IMR-90 (cell line): ENCODE measurements at regions not wholly inside any gene's neighbourhood (a gene's known extent, or its start where the extent isn't known, plus 50 kb on each side); places are given as distances from the start of the nearest gene placed in this dataset.
A peak's percentile ranks its signal among the peaks of the same experiment; 100 is the strongest.

Source experiments
- ATAC-seq: fragments of 200-7000 bp; cut with Tn5 transposase; 2 replicates; pipeline ENCODE4 v1.9.1; 2020; ENCODE audit warnings: low read depth, mild to moderate bottlenecking, moderate library complexity
- BruUV-seq: library from RNA; stranded (reverse); fragments of 400-500 nt; replicated peaks from 2 replicates; lab custom pipeline; 2021; lab: Mats Ljungman, UMichigan
- CTCF ChIA-PET: fragments of 300-600 bp; formaldehyde crosslinking; extraction: SDS; loops from one replicate; lab custom pipeline; 2021; ENCODE audit warnings: antibody characterized with exemption; lab: Yijun Ruan, JAX
- POLR2A ChIA-PET: fragments of 300-600 bp; sonication (Branson Sonifier 250); formaldehyde crosslinking; loops from one replicate; lab custom pipeline; 2022; ENCODE audit warnings: antibody characterized with exemption; ENCODE audit not compliant: unreplicated experiment; lab: Charles Lee
- DNase-seq: peaks from one replicate; pipeline ENCODE4 v3.0.0; 2013
- H2AFZ ChIP-seq: replicated peaks from 2 replicates; pipeline ENCODE3; 2013; ENCODE audit warnings: low read length, mild to moderate bottlenecking; ENCODE audit not compliant: poor library complexity
- H2AK5ac ChIP-seq: 2 replicates; pipeline ENCODE4 v1.6.1; 2013; ENCODE audit warnings: low read depth, low read length, inconsistent platforms
- H2AK9ac ChIP-seq: replicated peaks from 2 replicates; pipeline ENCODE3; 2013; ENCODE audit warnings: mild to moderate bottlenecking, low read depth, low read length, moderate library complexity; ENCODE audit not compliant: poor library complexity
- H2BK120ac ChIP-seq: 2 replicates; pipeline ENCODE4 v1.6.1; 2013; ENCODE audit warnings: low read depth, low read length, inconsistent platforms
- H2BK15ac ChIP-seq: 3 replicates; pipeline ENCODE4 v1.6.1; 2013; ENCODE audit warnings: low read depth, low read length, inconsistent platforms
- H2BK20ac ChIP-seq: 2 replicates; pipeline ENCODE4 v1.6.1; 2013; ENCODE audit warnings: low read depth, mild to moderate bottlenecking, inconsistent platforms, low read length, moderate library complexity
- H2BK5ac ChIP-seq: 2 replicates; pipeline ENCODE4 v1.6.1; 2013; ENCODE audit warnings: mild to moderate bottlenecking, low read depth, low read length, inconsistent platforms; ENCODE audit not compliant: poor library complexity, severe bottlenecking
- H3K14ac ChIP-seq: replicated peaks from 2 replicates; pipeline ENCODE4 v1.6.1; 2013; ENCODE audit warnings: low read depth, low read length, inconsistent platforms
- H3K18ac ChIP-seq: 2 replicates; pipeline ENCODE4 v1.6.1; 2013; ENCODE audit warnings: low read depth, low read length, control low read depth
- H3K23ac ChIP-seq: 2 replicates; pipeline ENCODE4 v1.6.1; 2013; ENCODE audit warnings: low read depth, low read length, inconsistent platforms
- H3K27ac ChIP-seq: 2 replicates; pipeline ENCODE4 v1.5.1; 2013; ENCODE audit warnings: mild to moderate bottlenecking, control low read depth, low read length; ENCODE audit not compliant: insufficient read depth
- H3K27me3 ChIP-seq: 2 replicates; pipeline ENCODE4 v1.6.1; 2013; ENCODE audit warnings: low read length; ENCODE audit not compliant: control insufficient read depth, insufficient read depth
- H3K36me3 ChIP-seq: 2 replicates; pipeline ENCODE4 v1.6.1; 2013; ENCODE audit warnings: low read length, mixed read lengths; ENCODE audit not compliant: control insufficient read depth, insufficient read depth
- H3K4ac ChIP-seq: 2 replicates; pipeline ENCODE4 v1.6.1; 2013; ENCODE audit warnings: low read depth, low read length, inconsistent platforms
- H3K4me1 ChIP-seq: 2 replicates; pipeline ENCODE4 v1.6.1; 2013; ENCODE audit warnings: low read length, mixed read lengths; ENCODE audit not compliant: control insufficient read depth, insufficient read depth
- H3K4me2 ChIP-seq: 2 replicates; pipeline ENCODE4 v1.6.1; 2013; ENCODE audit warnings: low read depth, mild to moderate bottlenecking, control low read depth, low read length, moderate library complexity
- H3K4me3 ChIP-seq: 2 replicates; pipeline ENCODE4 v1.5.1; 2013; ENCODE audit warnings: low read depth, mild to moderate bottlenecking, control low read depth, low read length, moderate library complexity; ENCODE audit not compliant: insufficient read depth
- H3K56ac ChIP-seq: 2 replicates; pipeline ENCODE4 v1.6.1; 2013; ENCODE audit warnings: low read length, inconsistent platforms; ENCODE audit not compliant: insufficient read depth; ENCODE audit errors: extremely low read depth
- H3K79me1 ChIP-seq, 2 experiments: 2 replicates each; pipeline ENCODE4 v1.6.1; 2013; ENCODE audit warnings: low read length in 2 of 2, inconsistent platforms in 1 of 2, low read depth in 1 of 2
- H3K9ac ChIP-seq: 2 replicates; pipeline ENCODE4 v1.6.1; 2013; ENCODE audit warnings: low read depth, low read length, control low read depth
- H3K9me1 ChIP-seq: 2 replicates; pipeline ENCODE4 v1.6.1; 2013; ENCODE audit warnings: low read length, inconsistent platforms; ENCODE audit not compliant: insufficient read depth
- H3K9me3 ChIP-seq: 2 replicates; pipeline ENCODE4 v1.6.1; 2013; ENCODE audit warnings: low read length; ENCODE audit not compliant: control insufficient read depth, insufficient read depth
- H4K20me1 ChIP-seq: 2 replicates; pipeline ENCODE4 v1.6.1; 2013; ENCODE audit warnings: low read length, inconsistent platforms; ENCODE audit not compliant: insufficient read depth
- H4K5ac ChIP-seq: 2 replicates; pipeline ENCODE4 v1.6.1; 2013; ENCODE audit warnings: mild to moderate bottlenecking, low read depth, low read length, control low read depth
- H4K8ac ChIP-seq, 2 experiments: 2 replicates each; pipeline ENCODE4 v1.6.1; 2013; ENCODE audit warnings: low read depth in 2 of 2, low read length in 2 of 2, control low read depth in 1 of 2, inconsistent platforms in 1 of 2
- H4K91ac ChIP-seq: 2 replicates; pipeline ENCODE4 v1.6.1; 2013; ENCODE audit warnings: low read depth, low read length, inconsistent platforms; ENCODE audit not compliant: insufficient read depth
- BHLHE40 ChIP-seq: fragments of 150-350 bp; IDR thresholded peaks from 2 replicates; pipeline ENCODE4 v1.6.1; 2016; ENCODE audit warnings: mild to moderate bottlenecking, low read depth, low read length
- CEBPB ChIP-seq: IDR thresholded peaks from 2 replicates; pipeline ENCODE4 v1.6.1; 2012; ENCODE audit warnings: low read depth, low read length, improper control_type of control experiment
- CHD1 ChIP-seq: IDR thresholded peaks from 2 replicates; pipeline ENCODE4 v1.6.1; 2012; ENCODE audit warnings: low read depth, low read length, improper control_type of control experiment
- CTCF ChIP-seq: conservative IDR thresholded peaks from 2 replicates; pipeline ENCODE4 v1.5.1; 2012; ENCODE audit warnings: mild to moderate bottlenecking, low read depth, low read length, improper control_type of control experiment
- ELK1 ChIP-seq: fragments of 150-350 bp; IDR thresholded peaks from 2 replicates; pipeline ENCODE4 v1.6.1; 2016; ENCODE audit warnings: low read depth, mild to moderate bottlenecking, low read length, moderate library complexity, borderline replicate concordance
- FOS ChIP-seq: fragments of 150-350 bp; IDR thresholded peaks from 2 replicates; pipeline ENCODE4 v1.6.1; 2016; ENCODE audit warnings: low read depth, low read length
- MXI1 ChIP-seq: IDR thresholded peaks from 2 replicates; pipeline ENCODE4 v1.6.1; 2012; ENCODE audit warnings: low read depth, mild to moderate bottlenecking, low read length, moderate library complexity, borderline replicate concordance
- RCOR1 ChIP-seq: IDR thresholded peaks from 2 replicates; pipeline ENCODE4 v1.6.1; 2012; ENCODE audit warnings: mild to moderate bottlenecking, low read length, improper control_type of control experiment; ENCODE audit not compliant: insufficient replicate concordance
- USF2 ChIP-seq: fragments of 150-350 bp; IDR thresholded peaks from 2 replicates; pipeline ENCODE4 v1.6.1; 2017; ENCODE audit warnings: mild to moderate bottlenecking, antibody characterized with exemption, low read length, low read depth
- WGBS, 2 experiments: methylation state at CpG; one replicate each; pipeline versions ENCODE4 v1.1.5 to v1.1.7; 2013; ENCODE audit warnings: missing lambda C conversion rate in 2 of 2; ENCODE audit not compliant: insufficient read length in 1 of 2; ENCODE audit errors: extremely low coverage in 2 of 2; 5-methylcytosine and 5-hydroxymethylcytosine counted together
- dilution Hi-C: fragments of 300-500 bp; cut with HindIII; formaldehyde crosslinking; loops from one replicate; pipeline ENCODE4 v1.14.3; 2018; ENCODE audit warnings: low sequenced_read_pairs; ENCODE audit not compliant: unreplicated experiment
- in situ Hi-C: fragments of 300-500 bp; cut with MboI; formaldehyde crosslinking; loops from 3 replicates; pipeline ENCODE4 v1.14.3; 2019; ENCODE audit warnings: low sequenced_read_pairs, inconsistent platforms, mixed read lengths
- intact Hi-C: fragments of 100-400 bp; cut with micrococcal nuclease; formaldehyde crosslinking; loops from 2 replicates; pipeline ENCODE4 v1.10.0; 2022

- H2BK120ac ChIP-seq, result peak overlapping the region; percentile 90
- peak overlapping the region in 1 of 2 experiments; percentile 37; a peak in 1 of 4 replicates for H4K8ac ChIP-seq
- H3K9ac ChIP-seq, result no peak overlapping the region
- H2BK20ac ChIP-seq, result peak overlapping the region; percentile 77
- no peak overlapping the region for H3K4me3 ChIP-seq
- no peaks in the 10 kb centered on the region for H3K9me1 ChIP-seq
- no peak overlapping the region for H3K23ac ChIP-seq
- intact Hi-C loops (loop anchor here (5.0 kb wide), 1 partner anchor 38 kb away; no protein-coding TSS in a partner anchor), in situ Hi-C loops (no loop called here), dilution Hi-C loops (no loop called here)
- H4K20me1 ChIP-seq, result no peaks in the 10 kb centered on the region
- no peak overlapping the region for H2AFZ ChIP-seq
- no peaks in the 10 kb centered on the region for H3K36me3 ChIP-seq
- H3K18ac ChIP-seq, result peak overlapping the region; percentile 91
- H3K9me3 ChIP-seq, result no peaks in the 10 kb centered on the region
- H3K4me2 ChIP-seq, result no peak overlapping the region
- H4K5ac ChIP-seq, result peak overlapping the region; percentile 49; the same call in 1 of the 2 replicates
- H2BK5ac ChIP-seq, result no peak overlapping the region
- H3K27me3 ChIP-seq, result no peaks in the 10 kb centered on the region
- H3K27ac ChIP-seq, result peak overlapping the region; percentile 72; the same call in 1 of the 2 replicates
- CTCF ChIA-PET, result no interaction called here
- BruUV-seq, result no TSS peak
- DNase-seq, result peak; percentile 16
- H3K4ac ChIP-seq, result 0 out of 2 replicates have a peak overlapping the region, but pooled peaks have one; percentile 67
- H3K79me1 ChIP-seq, result no peaks in the 10 kb centered on the region
- POLR2A ChIA-PET, result no interaction called here
- peak overlapping the region; percentile 55; the same call in 1 of the 2 replicates for H4K91ac ChIP-seq
- no CpG with 5 or more reads among the region's 2 CpGs for WGBS, 2 experiments
- no peak overlapping the region for H2AK9ac ChIP-seq
- no peak overlapping the region; the same call in 1 of the 2 replicates for H3K14ac ChIP-seq
- H2AK5ac ChIP-seq, result no peak overlapping the region
- TF ChIP-seq MXI1, result no peak
- TF ChIP-seq USF2, result no peak
- no peak for TF ChIP-seq CEBPB
- TF ChIP-seq CHD1, result no peak
- TF ChIP-seq ELK1, result no peak
- TF ChIP-seq FOS, result no peak
- no peak for TF ChIP-seq BHLHE40
- TF ChIP-seq RCOR1, result no peak
- TF ChIP-seq CTCF, result no peak
- no peak overlapping the region for H3K56ac ChIP-seq
- ATAC-seq, result peak; percentile 28; the same call in 1 of the 2 replicates
- H2BK15ac ChIP-seq, result 0 out of 3 replicates have a peak overlapping the region, but pooled peaks have one; percentile 38
- H3K4me1 ChIP-seq, result peaks cover 13% of the 10 kb centered on the region
Measured at GRCh38 chr14:53464376-53464775, 311.3 kb upstream of the DDHD1 start.
